MM.1S (cell line): ENCODE measurements at regions not wholly inside any gene's neighbourhood (a gene's known extent, or its start where the extent isn't known, plus 50 kb on each side); places are given as distances from the start of the nearest gene placed in this dataset.
"Not testable (repeated sequence)": the region's sequence is repeated elsewhere in the genome, so short reads cannot be mapped to it uniquely, and the experiment has no call there.

Source experiments
- DNase-seq: peaks from one replicate; pipeline ENCODE4 v3.0.0-alpha.2; 2015
- H2AFZ ChIP-seq: fragments of 300-600 bp; sonication (generic); 2 replicates; pipeline ENCODE4 v1.6.0; 2016; ENCODE audit warnings: antibody characterized with exemption, low read length
- H3F3A ChIP-seq: fragments of 300-600 bp; sonication (generic); 2 replicates; pipeline ENCODE4 v1.6.1; 2016; ENCODE audit warnings: mild to moderate bottlenecking, antibody characterized with exemption, low read length, moderate library complexity, mixed read lengths; ENCODE audit not compliant: insufficient read depth
- H3K27ac ChIP-seq: fragments of 300-600 bp; sonication (generic); 2 replicates; pipeline ENCODE4 v1.5.1; 2016; ENCODE audit warnings: mild to moderate bottlenecking, low read length
- H3K27me3 ChIP-seq: fragments of 300-600 bp; sonication (generic); replicated peaks from 2 replicates; pipeline ENCODE4 v1.6.0; 2016; ENCODE audit warnings: low read length; ENCODE audit not compliant: insufficient read depth
- H3K36me3 ChIP-seq: fragments of 300-600 bp; sonication (generic); replicated peaks from 2 replicates; pipeline ENCODE4 v1.6.1; 2016; ENCODE audit warnings: mild to moderate bottlenecking, low read length, mixed read lengths; ENCODE audit not compliant: insufficient read depth
- H3K4me1 ChIP-seq: fragments of 300-600 bp; sonication (generic); 2 replicates; pipeline ENCODE4 v1.6.1; 2016; ENCODE audit warnings: low read length, mixed read lengths
- H3K4me2 ChIP-seq: fragments of 300-600 bp; sonication (generic); 2 replicates; pipeline ENCODE4 v1.6.0; 2016; ENCODE audit warnings: low read depth, low read length
- H3K4me3 ChIP-seq: fragments of 300-600 bp; sonication (generic); 2 replicates; pipeline ENCODE4 v1.5.1; 2016; ENCODE audit warnings: low read length, mixed read lengths
- H3K79me2 ChIP-seq: fragments of 300-600 bp; sonication (generic); 2 replicates; pipeline ENCODE4 v1.6.1; 2016; ENCODE audit warnings: mixed run types, low read length, mixed read lengths
- H3K9ac ChIP-seq: fragments of 300-600 bp; sonication (generic); 2 replicates; pipeline ENCODE4 v1.6.1; 2016; ENCODE audit warnings: low read length, mixed read lengths
- H3K9me2 ChIP-seq: fragments of 300-600 bp; sonication (generic); replicated peaks from 2 replicates; pipeline ENCODE4 v1.6.1; 2016; ENCODE audit warnings: mild to moderate bottlenecking, low read length, mixed read lengths; ENCODE audit not compliant: insufficient read depth
- H3K9me3 ChIP-seq: fragments of 300-600 bp; sonication (generic); replicated peaks from 2 replicates; pipeline ENCODE4 v1.6.1; 2016; ENCODE audit warnings: mild to moderate bottlenecking, low read length, mixed read lengths; ENCODE audit not compliant: insufficient read depth
- H4K20me1 ChIP-seq: fragments of 300-600 bp; sonication (generic); 2 replicates; pipeline ENCODE4 v1.6.1; 2016; ENCODE audit warnings: mild to moderate bottlenecking, low read length, moderate library complexity, mixed read lengths; ENCODE audit not compliant: insufficient read depth
- EZH2 ChIP-seq: fragments of 300-600 bp; sonication (generic); optimal IDR thresholded peaks from 2 replicates; pipeline ENCODE3; 2017; ENCODE audit warnings: low read depth, mild to moderate bottlenecking, antibody characterized with exemption, low read length, mixed read lengths
- EZH2phosphoT487 ChIP-seq: fragments of 300-600 bp; sonication (generic); IDR thresholded peaks from 2 replicates; pipeline ENCODE4 v1.6.1; 2018; ENCODE audit warnings: antibody characterized with exemption, low read length
- TF ChIP-seq, protein P1 (sequence below): fragments of 300-600 bp; sonication (generic); IDR thresholded peaks from 2 replicates; pipeline ENCODE4 v1.5.1; 2016; ENCODE audit warnings: antibody characterized with exemption, low read length, mixed read lengths

DNA sequence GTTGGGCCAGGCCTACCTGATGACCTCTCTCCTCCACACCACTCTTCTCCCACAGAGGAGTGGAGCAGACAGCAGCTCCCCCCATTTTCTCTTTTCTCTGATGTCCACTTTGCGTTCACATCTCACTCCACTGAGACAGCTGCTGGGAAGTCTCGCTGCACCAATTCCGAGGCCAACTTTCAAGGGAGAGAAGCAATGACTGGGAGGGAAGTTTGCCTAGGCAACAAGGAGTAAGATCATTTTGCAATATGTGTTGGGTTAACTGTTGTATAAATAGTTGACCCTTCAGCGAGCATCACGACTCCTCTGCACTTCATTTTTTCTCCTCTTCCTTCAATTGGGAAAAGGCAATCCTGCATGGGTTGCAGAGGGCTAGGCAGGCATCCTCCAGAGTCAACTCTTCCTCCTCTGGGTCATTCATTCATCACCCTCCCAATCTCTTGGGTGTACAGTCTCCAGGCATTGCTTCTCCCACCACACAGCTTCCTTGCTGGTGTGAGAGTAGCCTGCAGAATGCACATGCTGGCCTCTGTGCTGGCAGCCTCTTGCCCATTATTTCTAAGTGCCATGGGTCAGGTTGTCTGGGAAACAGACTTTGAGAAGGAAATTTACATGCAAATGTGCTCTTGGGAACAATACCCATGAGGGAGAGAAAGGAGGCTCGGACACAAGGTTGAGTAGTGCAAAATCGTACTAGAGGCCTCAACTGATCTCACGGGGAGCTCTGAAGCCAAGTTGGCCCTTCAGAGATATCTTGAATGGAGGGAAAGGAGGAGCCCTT is 75.8 kb upstream of the BCAR3 start:
- Histone ChIP-seq H3K79me2 (no peaks in the 10 kb centered on the region), H3K4me3 (no peak overlapping the region), H2AFZ (no peak overlapping the region), H3K4me2 (no peak overlapping the region), H3K9me2 (no peaks in the 10 kb centered on the region), H3K9me3 (no peaks in the 10 kb centered on the region), H3F3A (no peaks in the 10 kb centered on the region), H4K20me1 (no peaks in the 10 kb centered on the region), H3K4me1 (no peaks in the 10 kb centered on the region), H3K27me3 (no peaks in the 10 kb centered on the region), H3K9ac (no peak overlapping the region), H3K27ac (no peak overlapping the region), H3K36me3 (no peaks in the 10 kb centered on the region)
- no peak for DNase-seq
- TF ChIP-seq, protein P1, sequence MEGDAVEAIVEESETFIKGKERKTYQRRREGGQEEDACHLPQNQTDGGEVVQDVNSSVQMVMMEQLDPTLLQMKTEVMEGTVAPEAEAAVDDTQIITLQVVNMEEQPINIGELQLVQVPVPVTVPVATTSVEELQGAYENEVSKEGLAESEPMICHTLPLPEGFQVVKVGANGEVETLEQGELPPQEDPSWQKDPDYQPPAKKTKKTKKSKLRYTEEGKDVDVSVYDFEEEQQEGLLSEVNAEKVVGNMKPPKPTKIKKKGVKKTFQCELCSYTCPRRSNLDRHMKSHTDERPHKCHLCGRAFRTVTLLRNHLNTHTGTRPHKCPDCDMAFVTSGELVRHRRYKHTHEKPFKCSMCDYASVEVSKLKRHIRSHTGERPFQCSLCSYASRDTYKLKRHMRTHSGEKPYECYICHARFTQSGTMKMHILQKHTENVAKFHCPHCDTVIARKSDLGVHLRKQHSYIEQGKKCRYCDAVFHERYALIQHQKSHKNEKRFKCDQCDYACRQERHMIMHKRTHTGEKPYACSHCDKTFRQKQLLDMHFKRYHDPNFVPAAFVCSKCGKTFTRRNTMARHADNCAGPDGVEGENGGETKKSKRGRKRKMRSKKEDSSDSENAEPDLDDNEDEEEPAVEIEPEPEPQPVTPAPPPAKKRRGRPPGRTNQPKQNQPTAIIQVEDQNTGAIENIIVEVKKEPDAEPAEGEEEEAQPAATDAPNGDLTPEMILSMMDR: no peak
- TF ChIP-seq EZH2 (no peak), EZH2phosphoT487 (no peak)

DNA sequence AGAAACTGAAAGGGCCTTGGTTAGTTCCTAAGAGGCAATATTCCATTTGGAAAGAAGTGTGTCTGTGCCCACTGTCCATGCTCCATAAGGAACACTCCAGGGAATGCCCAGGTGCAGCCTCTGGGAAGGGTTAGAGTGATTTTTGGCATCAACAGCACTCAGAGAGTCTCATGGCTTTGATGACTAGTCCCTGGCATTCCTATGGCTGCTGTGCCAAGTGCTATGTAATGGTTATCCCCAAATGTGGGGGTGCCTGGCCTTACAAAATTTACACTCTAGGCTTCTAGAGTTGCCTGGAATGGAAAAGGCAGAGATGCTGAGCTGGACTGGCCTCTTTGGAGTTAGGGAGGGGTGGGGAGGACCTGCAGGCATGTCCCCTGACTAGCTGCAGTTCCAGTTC is 75.0 kb upstream of the BCAR3 start:
- Histone ChIP-seq H3K9ac (no peak overlapping the region), H3K4me2 (no peak overlapping the region), H3K9me3 (no peaks in the 10 kb centered on the region), H3K4me3 (no peak overlapping the region), H3K27me3 (no peaks in the 10 kb centered on the region), H3F3A (no peaks in the 10 kb centered on the region), H3K79me2 (no peaks in the 10 kb centered on the region), H3K27ac (no peak overlapping the region), H3K4me1 (no peaks in the 10 kb centered on the region), H3K9me2 (no peaks in the 10 kb centered on the region), H3K36me3 (no peaks in the 10 kb centered on the region), H2AFZ (no peak overlapping the region), H4K20me1 (no peaks in the 10 kb centered on the region)
- no peak for DNase-seq
- TF ChIP-seq EZH2phosphoT487 (no peak), EZH2 (no peak)
- TF ChIP-seq, protein P1: no peak

GRCh38 chr1:93755251-93755715 is 73.6 kb upstream of the BCAR3 start:
- not testable (repeated sequence) for H3K27ac ChIP-seq, H2AFZ ChIP-seq, H3K79me2 ChIP-seq, H3K9ac ChIP-seq, H3K4me2 ChIP-seq, H3K9me2 ChIP-seq, H3K9me3 ChIP-seq, H3F3A ChIP-seq, H4K20me1 ChIP-seq, H3K4me3 ChIP-seq, H3K36me3 ChIP-seq, H3K4me1 ChIP-seq, DNase-seq, H3K27me3 ChIP-seq
